ENCODE measurements at regions not wholly inside any gene's neighbourhood (a gene's known extent, or its start where the extent isn't known, plus 50 kb on each side); places are given as distances from the start of the nearest gene placed in this dataset.

GRCh38 chr10:78761311-78761781 is 307.4 kb upstream of the ZMIZ1 start:
- TF ChIP-seq YY1 (IDR thresholded peaks at IDR 0.05; ENCODE audit: insufficient read depth, insufficient read length) (no peak), ZNF274 (IDR thresholded peaks at IDR 0.05; ENCODE audit: low read depth, low read length) (no peak), SUZ12 (IDR thresholded peaks at IDR 0.05; ENCODE audit: extremely low read depth, insufficient read depth, insufficient read length) (no peak)
- no peak for DNase-seq (ENCODE audit: low read depth, low spot score)
- H3K36me3 ChIP-seq (ENCODE audit: insufficient read depth, insufficient read length, low read length): no peaks in the 10 kb centered on the region

DNA sequence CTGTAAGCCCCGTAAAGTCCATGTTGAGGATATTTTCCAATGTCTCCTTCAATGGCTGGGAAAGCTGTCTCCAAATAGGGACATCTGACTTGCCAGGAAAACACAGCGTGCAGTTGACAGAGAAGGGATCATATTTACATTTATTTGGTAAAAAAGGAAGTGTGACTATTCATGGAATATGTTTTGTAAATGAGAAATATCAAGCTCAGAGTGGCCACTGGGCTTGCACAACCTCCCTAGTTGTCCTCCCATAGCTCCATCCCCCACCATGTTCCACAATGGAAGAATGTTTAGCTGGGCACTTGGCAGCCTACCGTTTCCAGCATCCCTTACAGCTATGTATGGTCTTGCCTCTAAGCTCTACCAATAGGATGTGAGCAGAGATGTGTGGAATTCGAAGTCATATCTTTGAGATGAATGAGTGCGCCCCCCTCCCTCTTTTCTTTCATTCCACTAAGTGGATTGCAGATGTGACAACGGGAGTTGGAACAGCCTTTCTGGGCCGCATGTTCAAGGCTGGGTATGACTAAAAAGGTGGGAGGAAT is 306.6 kb upstream of the ZMIZ1 start:
- Histone ChIP-seq H3K9me3 (ENCODE audit: insufficient read depth, low read length) (no peaks in the 10 kb centered on the region), H3K4me1 (ENCODE audit: insufficient read depth, insufficient read length) (peaks cover 3% of the 10 kb centered on the region), H3K36me3 (ENCODE audit: insufficient read depth, insufficient read length, low read length) (no peaks in the 10 kb centered on the region), H3K4me3 (ENCODE audit: insufficient read length, low read depth) (no peak overlapping the region), H3K27me3 (ENCODE audit: insufficient read depth, insufficient read length) (peaks cover 6% of the 10 kb centered on the region), H3K9ac (ENCODE audit: insufficient read length, low read depth) (no peak overlapping the region)
- no peak for TF ChIP-seq ZNF274 (IDR thresholded peaks at IDR 0.05; ENCODE audit: low read depth, low read length)
- no peak for TF ChIP-seq SUZ12 (IDR thresholded peaks at IDR 0.05; ENCODE audit: extremely low read depth, insufficient read depth, insufficient read length)
- no peak for TF ChIP-seq YY1 (IDR thresholded peaks at IDR 0.05; ENCODE audit: insufficient read depth, insufficient read length)
- no peak for DNase-seq (ENCODE audit: low read depth, low spot score)

More at GRCh38 chr10:78761311-78761781, 307.4 kb upstream of the ZMIZ1 start:
- Histone ChIP-seq H3K4me3 (ENCODE audit: insufficient read length, low read depth) (no peak overlapping the region), H3K9me3 (ENCODE audit: insufficient read depth, low read length) (no peaks in the 10 kb centered on the region), H3K4me1 (ENCODE audit: insufficient read depth, insufficient read length) (peaks cover 8% of the 10 kb centered on the region), H3K27me3 (ENCODE audit: insufficient read depth, insufficient read length) (peaks cover 7% of the 10 kb centered on the region), H3K9ac (ENCODE audit: insufficient read length, low read depth) (no peak overlapping the region)

DNA sequence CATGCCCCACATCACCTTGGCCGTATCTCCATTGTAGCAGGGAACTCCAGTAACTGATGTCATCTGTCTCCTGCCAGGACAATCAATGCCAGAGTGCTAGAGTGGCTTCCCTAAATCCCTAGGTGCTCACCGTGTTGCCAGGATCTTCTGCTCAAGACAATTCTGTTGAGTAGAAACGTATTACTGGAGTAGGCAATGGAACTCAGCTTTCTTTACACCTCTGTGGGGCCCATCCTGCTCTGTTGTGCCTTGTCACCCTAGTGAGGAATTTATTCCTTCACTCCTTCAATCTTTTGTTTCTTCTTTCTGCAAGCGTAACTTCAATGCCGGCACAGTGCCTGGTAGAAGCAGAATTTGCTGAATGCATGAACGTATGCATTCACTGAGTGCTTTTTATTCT is 305.5 kb upstream of the ZMIZ1 start:
- H3K4me1 ChIP-seq (ENCODE audit: insufficient read depth, insufficient read length): peaks cover under 1% of the 10 kb centered on the region
- no peaks in the 10 kb centered on the region for H3K36me3 ChIP-seq (ENCODE audit: insufficient read depth, insufficient read length, low read length)
- H3K4me3 ChIP-seq (ENCODE audit: insufficient read length, low read depth): no peak overlapping the region
- peaks cover 5% of the 10 kb centered on the region for H3K27me3 ChIP-seq (ENCODE audit: insufficient read depth, insufficient read length)
- no peak for DNase-seq (ENCODE audit: low read depth, low spot score)
- no peaks in the 10 kb centered on the region for H3K9me3 ChIP-seq (ENCODE audit: insufficient read depth, low read length)
- no peak overlapping the region for H3K9ac ChIP-seq (ENCODE audit: insufficient read length, low read depth)
- TF ChIP-seq YY1 (IDR thresholded peaks at IDR 0.05; ENCODE audit: insufficient read depth, insufficient read length) (no peak), SUZ12 (IDR thresholded peaks at IDR 0.05; ENCODE audit: extremely low read depth, insufficient read depth, insufficient read length) (no peak), ZNF274 (IDR thresholded peaks at IDR 0.05; ENCODE audit: low read depth, low read length) (no peak)

DNA sequence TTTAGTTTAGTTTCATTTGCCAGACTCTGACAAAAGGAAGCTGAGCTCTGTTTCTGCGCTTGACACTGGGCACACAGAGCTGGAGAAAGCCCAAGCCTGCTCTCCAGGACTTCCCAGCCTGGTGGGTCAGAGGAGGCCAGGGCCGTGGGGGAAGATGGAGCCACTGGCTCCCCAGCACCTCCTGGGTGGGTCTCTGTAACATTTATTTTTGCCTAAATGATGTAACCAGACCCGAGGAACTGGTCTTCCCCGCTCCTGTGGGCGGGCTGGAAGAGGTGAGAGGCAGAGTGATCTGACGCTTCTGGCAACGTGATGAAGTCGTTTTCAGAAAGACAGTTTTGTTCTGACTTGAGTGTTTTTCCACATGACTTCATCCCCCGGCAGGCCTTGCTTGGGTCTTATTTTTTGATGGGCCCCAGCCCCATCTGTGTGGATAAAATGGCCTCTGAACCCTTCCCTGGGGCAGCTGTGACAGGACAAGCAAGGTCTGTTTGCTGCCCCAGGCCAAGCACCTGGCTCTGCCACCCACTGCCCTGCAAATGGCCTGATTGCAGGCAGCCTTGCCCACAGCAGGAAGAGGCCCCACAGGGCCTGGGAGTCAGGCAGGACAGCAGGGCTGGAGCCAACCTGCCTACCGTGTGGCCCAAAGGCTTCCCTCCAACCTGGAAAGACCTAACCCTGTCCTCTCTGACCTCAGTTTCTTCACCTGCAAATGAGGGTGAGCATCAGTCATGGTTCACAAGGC is 304.9 kb upstream of the ZMIZ1 start:
- Histone ChIP-seq H3K4me1 (ENCODE audit: insufficient read depth, insufficient read length) (peaks cover 5% of the 10 kb centered on the region), H3K9me3 (ENCODE audit: insufficient read depth, low read length) (no peaks in the 10 kb centered on the region), H3K9ac (ENCODE audit: insufficient read length, low read depth) (no peak overlapping the region), H3K27me3 (ENCODE audit: insufficient read depth, insufficient read length) (peaks cover 5% of the 10 kb centered on the region), H3K36me3 (ENCODE audit: insufficient read depth, insufficient read length, low read length) (no peaks in the 10 kb centered on the region), H3K4me3 (ENCODE audit: insufficient read length, low read depth) (no peak overlapping the region)
- no peak for TF ChIP-seq YY1 (IDR thresholded peaks at IDR 0.05; ENCODE audit: insufficient read depth, insufficient read length)
- no peak for TF ChIP-seq ZNF274 (IDR thresholded peaks at IDR 0.05; ENCODE audit: low read depth, low read length)
- TF ChIP-seq SUZ12 (IDR thresholded peaks at IDR 0.05; ENCODE audit: extremely low read depth, insufficient read depth, insufficient read length): no peak
- no peak for DNase-seq (ENCODE audit: low read depth, low spot score)

GRCh38 chr10:78764436-78764835 is 304.3 kb upstream of the ZMIZ1 start:
- Histone ChIP-seq H3K9ac (ENCODE audit: insufficient read length, low read depth) (no peak overlapping the region), H3K9me3 (ENCODE audit: insufficient read depth, low read length) (no peaks in the 10 kb centered on the region), H3K4me1 (ENCODE audit: insufficient read depth, insufficient read length) (peaks cover 11% of the 10 kb centered on the region), H3K36me3 (ENCODE audit: insufficient read depth, insufficient read length, low read length) (no peaks in the 10 kb centered on the region), H3K4me3 (ENCODE audit: insufficient read length, low read depth) (no peak overlapping the region), H3K27me3 (ENCODE audit: insufficient read depth, insufficient read length) (peaks cover 5% of the 10 kb centered on the region)
- no peak for DNase-seq (ENCODE audit: low read depth, low spot score)
- TF ChIP-seq YY1 (IDR thresholded peaks at IDR 0.05; ENCODE audit: insufficient read depth, insufficient read length): no peak
- no peak for TF ChIP-seq SUZ12 (IDR thresholded peaks at IDR 0.05; ENCODE audit: extremely low read depth, insufficient read depth, insufficient read length)
- no peak for TF ChIP-seq ZNF274 (IDR thresholded peaks at IDR 0.05; ENCODE audit: low read depth, low read length)

GRCh38 chr10:78764846-78765430 is 303.8 kb upstream of the ZMIZ1 start:
- H3K9ac ChIP-seq (ENCODE audit: insufficient read length, low read depth): no peak overlapping the region

More at GRCh38 chr10:78764846-78765430, 303.8 kb upstream of the ZMIZ1 start:
- Histone ChIP-seq H3K4me3 (ENCODE audit: insufficient read length, low read depth) (no peak overlapping the region), H3K9me3 (ENCODE audit: insufficient read depth, low read length) (no peaks in the 10 kb centered on the region), H3K27me3 (ENCODE audit: insufficient read depth, insufficient read length) (peaks cover 3% of the 10 kb centered on the region), H3K4me1 (ENCODE audit: insufficient read depth, insufficient read length) (peaks cover 12% of the 10 kb centered on the region), H3K36me3 (ENCODE audit: insufficient read depth, insufficient read length, low read length) (no peaks in the 10 kb centered on the region)
- TF ChIP-seq ZNF274 (IDR thresholded peaks at IDR 0.05; ENCODE audit: low read depth, low read length) (no peak), SUZ12 (IDR thresholded peaks at IDR 0.05; ENCODE audit: extremely low read depth, insufficient read depth, insufficient read length) (no peak), YY1 (IDR thresholded peaks at IDR 0.05; ENCODE audit: insufficient read depth, insufficient read length) (no peak)
- DNase-seq (ENCODE audit: low read depth, low spot score): no peak
